Mammary epithelial cell (primary cell): ENCODE measurements at regions not wholly inside any gene's neighbourhood (a gene's known extent, or its start where the extent isn't known, plus 50 kb on each side); places are given as distances from the start of the nearest gene placed in this dataset.

Source experiments
- CTCF ChIP-seq, 2 donors: IDR thresholded peaks in 1 of 2; conservative IDR thresholded peaks in 1 of 2; 2 replicates each; pipeline ENCODE4 v1.5.1; 2011 to 2012; ENCODE audit warnings: inconsistent platforms in 2 of 2, low read length in 2 of 2, mild to moderate bottlenecking in 2 of 2, control low read depth in 1 of 2, low read depth in 1 of 2; ENCODE audit not compliant: insufficient read depth in 1 of 2; ENCODE audit errors: extremely low read depth in 1 of 2
- EZH2 ChIP-seq: IDR thresholded peaks from 2 replicates; pipeline ENCODE4 v1.6.1; 2012; ENCODE audit warnings: low read length, inconsistent platforms, borderline replicate concordance

GRCh38 chr13:90910018-90910639, 437.4 kb upstream of the MIR17HG start:
- TF ChIP-seq CTCF (conservative IDR thresholded peaks at IDR 0.05 in 1 of 2, IDR thresholded peaks at IDR 0.05 in 1 of 2; ENCODE audit: extremely low read depth in 1 of 2, insufficient read depth in 1 of 2, low read depth in 1 of 2, low read length in 2 of 2), result no peak
- no peak for TF ChIP-seq EZH2
